GM23248 (cell line): ENCODE measurements at regions not wholly inside any gene's neighbourhood (a gene's known extent, or its start where the extent isn't known, plus 50 kb on each side); places are given as distances from the start of the nearest gene placed in this dataset.

Source experiments
- DNase-seq: peaks from one replicate; pipeline ENCODE4 v3.0.0-alpha.2; 2015
- H2AFZ ChIP-seq: fragments of 200-600 bp; sonication (generic); 2 replicates; pipeline ENCODE4 v1.6.1; 2016; ENCODE audit warnings: antibody characterized with exemption
- H3F3A ChIP-seq: fragments of 200-600 bp; sonication (generic); 2 replicates; pipeline ENCODE4 v1.6.1; 2016; ENCODE audit warnings: mild to moderate bottlenecking, antibody characterized with exemption, mixed run types; ENCODE audit not compliant: insufficient read depth
- H3K27ac ChIP-seq: fragments of 200-600 bp; sonication (generic); 2 replicates; pipeline ENCODE4 v1.5.1; 2016; ENCODE audit warnings: mild to moderate bottlenecking
- H3K27me3 ChIP-seq: fragments of 200-600 bp; sonication (generic); replicated peaks from 2 replicates; pipeline ENCODE4 v1.6.1; 2016; ENCODE audit warnings: mild to moderate bottlenecking; ENCODE audit not compliant: insufficient read depth
- H3K36me3 ChIP-seq: fragments of 200-600 bp; sonication (generic); 2 replicates; pipeline ENCODE4 v1.6.1; 2016; ENCODE audit warnings: low read depth, mild to moderate bottlenecking
- H3K4me1 ChIP-seq: fragments of 200-600 bp; sonication (generic); 2 replicates; pipeline ENCODE4 v1.6.1; 2016; ENCODE audit warnings: mild to moderate bottlenecking; ENCODE audit not compliant: insufficient read depth
- H3K4me2 ChIP-seq: fragments of 200-600 bp; sonication (generic); one replicate; pipeline ENCODE4 v1.6.1; 2016; ENCODE audit warnings: mild to moderate bottlenecking; ENCODE audit not compliant: unreplicated experiment
- H3K4me3 ChIP-seq: fragments of 200-600 bp; sonication (generic); 2 replicates; pipeline ENCODE4 v1.5.1; 2016; ENCODE audit warnings: mild to moderate bottlenecking
- H3K79me2 ChIP-seq: fragments of 200-600 bp; sonication (generic); 2 replicates; pipeline ENCODE4 v1.6.1; 2016; ENCODE audit warnings: mild to moderate bottlenecking; ENCODE audit not compliant: insufficient read depth
- H3K9ac ChIP-seq: fragments of 200-600 bp; sonication (generic); 2 replicates; pipeline ENCODE4 v1.6.1; 2016; ENCODE audit warnings: mild to moderate bottlenecking
- H3K9me2 ChIP-seq: fragments of 200-600 bp; sonication (generic); 2 replicates; pipeline ENCODE4 v1.6.1; 2016; ENCODE audit warnings: mixed run types, mild to moderate bottlenecking, moderate library complexity; ENCODE audit not compliant: insufficient read depth
- H3K9me3 ChIP-seq: fragments of 200-600 bp; sonication (generic); one replicate; pipeline ENCODE4 v1.6.1; 2017; ENCODE audit warnings: low read depth
- H4K20me1 ChIP-seq: fragments of 200-600 bp; sonication (generic); 2 replicates; pipeline ENCODE4 v1.6.0; 2016; ENCODE audit not compliant: insufficient read depth
- EZH2 ChIP-seq: fragments of 200-600 bp; sonication (generic); IDR thresholded peaks from 2 replicates; pipeline ENCODE4 v1.6.1; 2018; ENCODE audit warnings: antibody characterized with exemption, mild to moderate bottlenecking; ENCODE audit not compliant: insufficient read depth, poor library complexity, severe bottlenecking
- EZH2phosphoT487 ChIP-seq: fragments of 200-600 bp; sonication (generic); IDR thresholded peaks from 2 replicates; pipeline ENCODE4 v1.6.1; 2018; ENCODE audit warnings: antibody characterized with exemption, moderate library complexity, mild to moderate bottlenecking, low read depth; ENCODE audit not compliant: insufficient read depth
- WGBS, 2 experiments: methylation state at CpG; one replicate each; pipeline ENCODE4 v1.1.6; 2015 to 2017; ENCODE audit warnings: low lambda C conversion rate in 2 of 2, low coverage in 1 of 2; ENCODE audit errors: missing lambda C conversion rate in 2 of 2; 5-methylcytosine and 5-hydroxymethylcytosine counted together
- in situ Hi-C: fragments of 300-500 bp; cut with MboI; formaldehyde crosslinking; loops from 2 replicates; pipeline ENCODE4 v1.15.0; 2020

DNA sequence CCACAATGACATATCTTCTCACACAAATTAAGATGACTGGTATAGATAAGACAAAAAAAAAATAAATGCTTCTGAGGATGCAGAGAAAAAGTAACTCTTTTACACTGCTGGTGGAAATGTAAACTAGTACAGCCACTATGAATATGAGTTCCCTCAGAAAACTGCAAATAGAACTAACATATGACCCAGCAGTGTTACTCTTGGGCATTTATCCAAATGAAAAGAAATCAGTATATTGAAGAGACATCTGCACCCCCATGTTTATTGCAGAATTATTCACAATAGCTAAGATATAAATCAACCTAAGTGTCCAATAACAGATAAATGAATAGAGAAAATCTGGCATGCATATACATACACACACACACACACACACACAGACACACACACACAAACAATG is 83.0 kb upstream of the FAM174A start:
- no peak overlapping the region for H3K4me2 ChIP-seq
- H3K9me2 ChIP-seq: no peaks in the 10 kb centered on the region
- H3K4me1 ChIP-seq: no peaks in the 10 kb centered on the region
- no peaks in the 10 kb centered on the region for H3K27me3 ChIP-seq
- TF ChIP-seq EZH2 (no peak), EZH2phosphoT487 (no peak)
- no peaks in the 10 kb centered on the region for H4K20me1 ChIP-seq
- H3F3A ChIP-seq: no peaks in the 10 kb centered on the region
- no peaks in the 10 kb centered on the region for H3K79me2 ChIP-seq
- DNase-seq: no peak
- no peak overlapping the region for H3K4me3 ChIP-seq
- H3K9ac ChIP-seq: no peak overlapping the region
- no peak overlapping the region for H2AFZ ChIP-seq
- no peak overlapping the region for H3K27ac ChIP-seq
- in situ Hi-C loops: no loop called here
- no peaks in the 10 kb centered on the region for H3K9me3 ChIP-seq
- H3K36me3 ChIP-seq: no peaks in the 10 kb centered on the region

DNA sequence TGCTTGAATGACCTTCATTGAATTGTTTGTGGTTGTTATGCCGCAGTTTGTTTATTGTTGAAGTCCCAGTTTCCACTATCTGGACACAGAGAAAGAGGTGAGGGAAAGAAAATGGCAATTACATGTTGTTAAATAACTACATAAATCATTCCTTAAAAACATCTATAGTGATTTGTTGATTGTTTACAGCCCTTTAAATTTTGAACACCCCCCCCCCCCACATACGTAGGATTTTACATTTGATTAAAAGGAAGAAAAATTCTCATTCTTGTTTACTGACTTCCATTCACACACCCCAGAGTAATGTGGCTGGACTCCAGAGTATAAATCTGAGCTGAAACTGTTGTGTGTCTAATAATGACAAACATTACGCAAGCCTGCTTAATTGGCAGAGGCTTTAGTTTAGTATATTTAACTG is 87.1 kb upstream of the FAM174A start:
- Histone ChIP-seq H3K4me3 (no peak overlapping the region), H3K79me2 (no peaks in the 10 kb centered on the region), H3K9me2 (no peaks in the 10 kb centered on the region), H3K36me3 (no peaks in the 10 kb centered on the region), H3K9ac (no peak overlapping the region), H3K4me1 (no peaks in the 10 kb centered on the region), H3K4me2 (no peak overlapping the region), H2AFZ (no peak overlapping the region), H3K9me3 (no peaks in the 10 kb centered on the region), H3F3A (no peaks in the 10 kb centered on the region), H4K20me1 (no peaks in the 10 kb centered on the region), H3K27me3 (no peaks in the 10 kb centered on the region), H3K27ac (no peak overlapping the region)
- TF ChIP-seq EZH2phosphoT487 (no peak), EZH2 (no peak)
- DNase-seq: peak; percentile 15
- 20 to 25% methylated on average over 3 of the region's 3 CpGs for WGBS, 2 experiments
- in situ Hi-C loops: no loop called here

DNA sequence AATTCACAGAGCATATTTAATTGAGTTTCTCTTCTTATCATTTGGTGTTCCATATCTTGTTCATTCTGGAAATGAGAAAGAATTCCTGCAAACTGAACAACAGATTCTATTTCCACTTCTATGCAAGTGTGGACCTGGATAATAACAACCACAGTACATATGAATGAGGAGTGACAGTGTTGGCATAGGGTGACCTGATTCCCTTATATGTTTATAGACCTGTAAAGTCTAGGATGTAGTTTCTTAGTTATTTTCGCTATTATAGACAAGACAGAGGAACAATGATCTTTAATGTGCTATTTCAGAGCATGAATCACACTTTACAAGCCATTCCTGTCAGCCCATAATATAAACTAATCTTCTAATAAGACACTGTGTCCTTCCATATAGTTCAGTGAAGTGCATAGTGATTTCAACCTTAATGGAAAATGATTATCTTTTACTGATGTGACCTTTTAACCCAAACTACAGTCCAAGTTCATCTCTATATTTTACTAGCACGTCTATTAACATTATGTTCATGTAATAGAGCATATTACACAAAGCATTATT is 88.2 kb upstream of the FAM174A start:
- Histone ChIP-seq H3K27ac (no peak overlapping the region), H3K9me3 (no peaks in the 10 kb centered on the region), H3K9ac (no peak overlapping the region), H3K36me3 (no peaks in the 10 kb centered on the region), H3K79me2 (no peaks in the 10 kb centered on the region), H2AFZ (no peak overlapping the region), H3K9me2 (no peaks in the 10 kb centered on the region), H3K4me3 (no peak overlapping the region), H3F3A (no peaks in the 10 kb centered on the region), H3K4me1 (no peaks in the 10 kb centered on the region), H3K4me2 (no peak overlapping the region), H3K27me3 (no peaks in the 10 kb centered on the region), H4K20me1 (no peaks in the 10 kb centered on the region)
- TF ChIP-seq EZH2 (no peak), EZH2phosphoT487 (no peak)
- WGBS, 2 experiments: 64 to 70% methylated on average over 2 of the region's 2 CpGs
- in situ Hi-C loops: no loop called here
- no peak for DNase-seq

DNA sequence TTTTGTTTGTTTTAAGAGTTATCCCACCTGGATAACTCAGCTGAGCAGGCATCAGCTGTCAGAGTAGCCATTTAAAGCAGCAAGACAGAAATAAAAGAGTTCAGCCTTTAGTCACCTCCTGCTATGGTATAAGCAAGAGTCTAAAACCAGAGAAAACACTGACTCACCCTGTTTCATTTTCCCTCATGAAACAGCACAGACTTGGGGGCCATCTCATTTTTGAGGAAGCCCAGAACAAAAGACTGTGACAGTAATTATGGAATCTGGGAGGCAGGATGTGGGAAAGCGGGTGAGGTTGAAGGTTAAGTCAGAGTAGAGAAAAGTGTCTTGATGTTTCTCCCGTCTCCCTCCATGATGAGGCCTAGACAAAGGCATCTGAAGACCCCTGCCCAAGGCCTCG is 90.2 kb upstream of the FAM174A start:
- H3K4me2 ChIP-seq: no peak overlapping the region
- peak; percentile 20 for DNase-seq

GRCh38 chr5:100434815-100435214 is 100.4 kb upstream of the FAM174A start:
- H3K4me2 ChIP-seq: no peak overlapping the region
- no peak overlapping the region for H3K4me3 ChIP-seq
- no peaks in the 10 kb centered on the region for H4K20me1 ChIP-seq
- H3K79me2 ChIP-seq: no peaks in the 10 kb centered on the region
- no peak for DNase-seq
- H3K36me3 ChIP-seq: no peaks in the 10 kb centered on the region
- no peaks in the 10 kb centered on the region for H3K9me3 ChIP-seq
- no peaks in the 10 kb centered on the region for H3K4me1 ChIP-seq
- H3K27me3 ChIP-seq: no peaks in the 10 kb centered on the region
- H3K9ac ChIP-seq: no peak overlapping the region
- no peaks in the 10 kb centered on the region for H3F3A ChIP-seq
- in situ Hi-C loops: no loop called here
- no peak overlapping the region for H3K27ac ChIP-seq
- TF ChIP-seq EZH2 (no peak), EZH2phosphoT487 (no peak)
- H2AFZ ChIP-seq: no peak overlapping the region
- no peaks in the 10 kb centered on the region for H3K9me2 ChIP-seq
- 77 to 79% methylated on average over 4 of the region's 4 CpGs for WGBS, 2 experiments

More for the DNA sequence above, 90.2 kb upstream of the FAM174A start:
- H2AFZ ChIP-seq: no peak overlapping the region
- H3K9ac ChIP-seq: no peak overlapping the region
- 63 to 76% methylated on average over 3 of the region's 3 CpGs for WGBS, 2 experiments
- H4K20me1 ChIP-seq: no peaks in the 10 kb centered on the region
- no peak for TF ChIP-seq EZH2phosphoT487
- no peak for TF ChIP-seq EZH2
- no peaks in the 10 kb centered on the region for H3K79me2 ChIP-seq
- H3K4me3 ChIP-seq: no peak overlapping the region
- H3K4me1 ChIP-seq: no peaks in the 10 kb centered on the region
- no peaks in the 10 kb centered on the region for H3K9me3 ChIP-seq
- no peak overlapping the region for H3K27ac ChIP-seq
- in situ Hi-C loops: no loop called here
- no peaks in the 10 kb centered on the region for H3F3A ChIP-seq
- no peaks in the 10 kb centered on the region for H3K36me3 ChIP-seq
- no peaks in the 10 kb centered on the region for H3K9me2 ChIP-seq
- H3K27me3 ChIP-seq: no peaks in the 10 kb centered on the region
